ENCODE measurements at regions not wholly inside any gene's neighbourhood (a gene's known extent, or its start where the extent isn't known, plus 50 kb on each side); places are given as distances from the start of the nearest gene placed in this dataset.

DNA sequence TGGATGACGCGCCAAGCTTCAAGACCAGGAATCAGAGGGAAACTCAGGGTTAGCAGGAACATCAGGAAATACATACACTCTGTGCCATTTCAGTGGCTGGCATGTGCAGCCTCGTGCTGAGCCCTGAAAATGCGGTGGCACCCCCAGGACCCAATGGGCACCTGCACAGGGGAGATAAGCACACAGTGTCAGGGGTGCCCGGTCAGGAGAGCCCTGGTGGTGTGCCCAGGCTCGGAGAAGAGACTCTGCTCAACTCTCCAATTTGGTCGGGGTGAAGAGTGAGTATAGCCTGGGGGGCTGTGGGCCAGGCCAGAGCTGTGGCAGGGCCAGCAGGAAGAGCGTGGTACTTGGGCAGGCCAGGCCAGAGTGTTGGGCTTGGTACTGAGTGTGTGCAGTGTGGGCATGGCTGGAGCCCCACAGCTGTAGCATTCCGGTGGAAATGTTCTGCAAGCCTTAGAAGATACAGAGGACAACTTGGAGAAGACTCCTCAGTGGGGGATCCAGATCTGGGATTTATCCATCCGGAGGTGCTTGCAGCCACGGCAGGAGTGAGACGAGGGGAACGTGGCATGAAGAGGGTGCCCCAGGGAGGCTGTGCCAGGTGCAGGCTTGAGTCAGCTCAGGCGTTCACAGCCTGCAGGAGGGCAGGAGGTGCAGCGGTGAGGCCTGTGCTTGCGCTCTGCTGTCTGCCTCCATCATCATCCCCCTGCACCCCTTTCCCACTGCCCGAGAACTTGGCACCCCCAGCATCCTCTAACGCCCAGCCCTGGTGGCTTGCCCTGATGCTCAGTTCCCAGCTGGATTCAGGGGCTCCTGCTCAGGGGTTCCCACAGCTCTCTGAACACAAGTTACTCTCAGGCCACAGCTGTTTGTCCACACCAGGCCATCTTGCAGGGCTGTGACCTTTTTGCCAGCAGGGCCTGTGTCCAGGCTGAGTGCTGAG is 451.7 kb upstream of the HS6ST1 start:
- Mint-ChIP-seq H3K27ac (ENCODE audit: unreplicated experiment) (no peak overlapping the region), H3K27me3 (ENCODE audit: unreplicated experiment) (peaks cover 2% of the 10 kb centered on the region), H3K9me3 (ENCODE audit: unreplicated experiment) (peaks cover 4% of the 10 kb centered on the region), H3K4me3 (ENCODE audit: unreplicated experiment) (no peak overlapping the region), H3K36me3 (ENCODE audit: unreplicated experiment) (peaks cover 7% of the 10 kb centered on the region), H3K4me1 (ENCODE audit: low read depth, unreplicated experiment) (peaks cover 4% of the 10 kb centered on the region)
- no peak for DNase-seq
- TF ChIP-seq, protein P1, sequence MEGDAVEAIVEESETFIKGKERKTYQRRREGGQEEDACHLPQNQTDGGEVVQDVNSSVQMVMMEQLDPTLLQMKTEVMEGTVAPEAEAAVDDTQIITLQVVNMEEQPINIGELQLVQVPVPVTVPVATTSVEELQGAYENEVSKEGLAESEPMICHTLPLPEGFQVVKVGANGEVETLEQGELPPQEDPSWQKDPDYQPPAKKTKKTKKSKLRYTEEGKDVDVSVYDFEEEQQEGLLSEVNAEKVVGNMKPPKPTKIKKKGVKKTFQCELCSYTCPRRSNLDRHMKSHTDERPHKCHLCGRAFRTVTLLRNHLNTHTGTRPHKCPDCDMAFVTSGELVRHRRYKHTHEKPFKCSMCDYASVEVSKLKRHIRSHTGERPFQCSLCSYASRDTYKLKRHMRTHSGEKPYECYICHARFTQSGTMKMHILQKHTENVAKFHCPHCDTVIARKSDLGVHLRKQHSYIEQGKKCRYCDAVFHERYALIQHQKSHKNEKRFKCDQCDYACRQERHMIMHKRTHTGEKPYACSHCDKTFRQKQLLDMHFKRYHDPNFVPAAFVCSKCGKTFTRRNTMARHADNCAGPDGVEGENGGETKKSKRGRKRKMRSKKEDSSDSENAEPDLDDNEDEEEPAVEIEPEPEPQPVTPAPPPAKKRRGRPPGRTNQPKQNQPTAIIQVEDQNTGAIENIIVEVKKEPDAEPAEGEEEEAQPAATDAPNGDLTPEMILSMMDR (IDR thresholded peaks at IDR 0.05; ENCODE audit: partially characterized antibody, unreplicated experiment), result no peak

DNA sequence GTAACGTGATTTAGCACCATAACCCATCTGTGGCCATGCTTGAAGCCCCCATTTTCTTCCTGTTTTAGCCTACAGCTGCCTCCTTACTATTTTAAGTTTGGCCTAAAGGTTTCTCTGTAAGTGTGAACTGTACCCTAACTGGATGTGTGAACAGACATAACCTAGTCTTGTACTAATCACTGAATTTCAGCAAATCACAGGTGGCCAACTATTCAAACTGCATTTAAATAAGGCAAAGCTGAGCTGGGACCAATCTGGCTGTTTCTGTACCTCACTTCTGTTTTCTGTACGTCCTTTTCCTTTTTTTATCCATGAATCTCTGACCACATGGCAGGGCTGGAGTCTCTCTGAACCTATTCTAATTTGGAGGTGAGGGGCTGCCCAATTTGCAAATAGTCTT is 452.7 kb upstream of the HS6ST1 start:
- Mint-ChIP-seq H3K36me3 (ENCODE audit: unreplicated experiment) (peaks cover 7% of the 10 kb centered on the region), H3K4me1 (ENCODE audit: low read depth, unreplicated experiment) (peaks cover 4% of the 10 kb centered on the region), H3K9me3 (ENCODE audit: unreplicated experiment) (peaks cover 4% of the 10 kb centered on the region), H3K4me3 (ENCODE audit: unreplicated experiment) (no peak overlapping the region), H3K27me3 (ENCODE audit: unreplicated experiment) (peaks cover 4% of the 10 kb centered on the region), H3K27ac (ENCODE audit: unreplicated experiment) (no peak overlapping the region)
- DNase-seq, result no peak
- TF ChIP-seq, protein P1 (IDR thresholded peaks at IDR 0.05; ENCODE audit: partially characterized antibody, unreplicated experiment), result no peak

DNA sequence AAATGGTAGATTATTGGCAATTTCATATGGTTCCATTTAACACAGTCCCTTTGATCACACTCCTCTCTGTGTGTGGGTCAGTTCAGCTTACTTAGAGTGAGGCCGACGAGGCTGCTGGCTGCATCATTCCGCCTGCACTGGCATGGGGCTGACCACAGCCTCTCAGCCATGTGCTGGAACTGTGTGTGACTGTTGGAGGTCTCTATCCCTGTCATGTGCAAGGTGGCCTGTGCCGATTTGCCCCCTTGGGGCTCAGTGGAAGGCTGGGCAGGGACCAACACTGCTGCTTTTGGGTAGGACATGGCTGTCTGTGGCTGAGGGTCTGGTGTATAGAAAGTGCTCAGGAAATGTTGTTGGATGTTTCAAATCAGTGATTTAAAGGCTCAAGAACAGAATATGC is 454.0 kb upstream of the HS6ST1 start:
- Mint-ChIP-seq H3K4me3 (ENCODE audit: unreplicated experiment) (no peak overlapping the region), H3K27me3 (ENCODE audit: unreplicated experiment) (peaks cover 4% of the 10 kb centered on the region), H3K36me3 (ENCODE audit: unreplicated experiment) (peaks cover 7% of the 10 kb centered on the region), H3K9me3 (ENCODE audit: unreplicated experiment) (peaks cover 4% of the 10 kb centered on the region), H3K4me1 (ENCODE audit: low read depth, unreplicated experiment) (peaks cover 4% of the 10 kb centered on the region), H3K27ac (ENCODE audit: unreplicated experiment) (no peak overlapping the region)
- TF ChIP-seq, protein P1 (IDR thresholded peaks at IDR 0.05; ENCODE audit: partially characterized antibody, unreplicated experiment), result no peak
- DNase-seq, result no peak

DNA sequence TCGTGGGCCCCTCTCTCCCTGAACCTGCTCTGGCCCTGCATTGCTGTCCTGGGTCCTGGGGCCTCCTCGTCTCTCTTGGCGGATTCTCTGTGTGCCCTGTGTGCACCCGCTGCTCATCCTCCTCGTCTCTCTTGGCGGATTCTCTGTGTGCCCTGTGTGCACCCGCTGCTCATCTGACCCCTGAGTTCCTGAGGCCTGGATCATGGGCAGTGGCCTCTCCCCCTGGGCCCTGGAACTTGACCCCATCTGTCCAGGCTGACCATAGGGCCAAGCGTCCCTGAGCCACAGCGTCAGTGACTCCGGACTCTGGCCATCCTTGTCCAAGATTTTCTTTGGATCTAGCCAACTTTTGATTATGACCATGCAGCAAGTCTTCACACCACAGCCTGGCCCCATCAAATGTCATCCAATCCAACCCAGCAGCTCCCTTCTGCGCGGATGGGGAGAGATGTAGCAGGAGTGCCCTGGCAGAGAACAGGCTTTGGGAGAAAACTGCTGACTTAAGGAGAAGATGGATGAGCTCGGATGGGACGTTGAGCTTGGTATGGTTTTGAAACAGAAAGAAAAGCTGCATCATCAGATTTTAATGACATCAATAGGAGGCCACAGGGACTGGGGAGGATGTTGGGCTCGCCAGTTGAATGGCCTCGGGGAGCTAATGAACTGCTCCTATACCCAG is 455.1 kb upstream of the HS6ST1 start:
- peaks cover 6% of the 10 kb centered on the region for H3K9me3 Mint-ChIP-seq (ENCODE audit: unreplicated experiment)
- TF ChIP-seq, protein P1 (IDR thresholded peaks at IDR 0.05; ENCODE audit: partially characterized antibody, unreplicated experiment), result no peak
- H3K27ac Mint-ChIP-seq (ENCODE audit: unreplicated experiment), result no peak overlapping the region
- peaks cover 4% of the 10 kb centered on the region for H3K27me3 Mint-ChIP-seq (ENCODE audit: unreplicated experiment)
- peaks cover 4% of the 10 kb centered on the region for H3K4me1 Mint-ChIP-seq (ENCODE audit: low read depth, unreplicated experiment)
- no peak for DNase-seq
- peaks cover 7% of the 10 kb centered on the region for H3K36me3 Mint-ChIP-seq (ENCODE audit: unreplicated experiment)
- no peak overlapping the region for H3K4me3 Mint-ChIP-seq (ENCODE audit: unreplicated experiment)

All from glutamatergic neuron (in vitro differentiated cells).